A673 (cell line): ENCODE measurements at regions not wholly inside any gene's neighbourhood (a gene's known extent, or its start where the extent isn't known, plus 50 kb on each side); places are given as distances from the start of the nearest gene placed in this dataset.

Experiments used
- CTCF ChIP-seq: fragments of 300-800, 200-600 bp; sonication (generic); conservative IDR thresholded peaks from 2 replicates; pipeline ENCODE4 v1.5.1; 2017; ENCODE audit warnings: low read depth, mild to moderate bottlenecking, antibody characterized with exemption, low read length, moderate library complexity, mixed read lengths
- EZH2 ChIP-seq: fragments of 200-600 bp; sonication (generic); IDR thresholded peaks from 2 replicates; pipeline ENCODE4 v1.6.1; 2017; ENCODE audit warnings: borderline replicate concordance, low read depth, mild to moderate bottlenecking, mixed read lengths, antibody characterized with exemption, low read length; ENCODE audit not compliant: poor library complexity, severe bottlenecking

DNA sequence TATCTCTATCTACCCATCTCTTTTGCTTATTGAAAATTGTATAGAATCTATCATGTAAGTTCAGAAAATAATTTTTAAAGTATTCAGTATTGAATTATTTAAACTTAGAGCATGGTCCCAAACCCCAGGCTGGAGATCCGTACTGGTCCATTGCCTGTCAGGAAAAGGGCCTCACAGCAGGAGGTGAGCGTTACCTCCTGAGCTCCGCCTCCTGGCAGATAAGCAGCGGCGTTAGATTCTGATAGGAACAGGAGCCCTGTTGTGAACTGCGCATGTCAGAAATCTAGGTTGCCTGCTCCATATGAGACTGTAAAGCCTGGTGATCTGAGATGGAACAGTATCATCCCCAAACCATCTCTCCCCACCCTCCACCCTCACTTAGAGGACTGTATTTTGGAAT is 266.0 kb upstream of the CNTNAP2 start:
- TF ChIP-seq CTCF = no peak
- no peak for TF ChIP-seq EZH2
